ENCODE measurements at regions not wholly inside any gene's neighbourhood (a gene's known extent, or its start where the extent isn't known, plus 50 kb on each side); places are given as distances from the start of the nearest gene placed in this dataset.

DNA sequence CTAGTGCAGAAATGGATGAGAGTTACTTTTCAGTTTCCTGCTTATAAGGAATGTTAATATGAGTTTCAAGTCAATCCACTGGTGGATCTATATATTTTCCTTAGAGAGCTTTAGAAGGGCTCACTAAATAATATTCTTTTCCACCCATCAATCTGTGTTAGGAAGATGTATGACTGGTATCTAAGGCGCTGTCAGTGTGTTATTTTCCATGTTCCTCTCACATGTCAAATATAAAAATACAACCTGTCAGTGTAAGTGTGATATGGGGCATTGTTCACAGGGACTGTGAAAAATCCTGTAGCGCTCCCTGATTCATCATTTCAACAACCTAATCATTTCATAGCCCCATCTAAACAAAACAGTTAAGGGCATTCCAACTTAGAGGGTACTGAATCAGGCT, 203.1 kb downstream of the TMEM26 start:
- TF ChIP-seq, protein P1, sequence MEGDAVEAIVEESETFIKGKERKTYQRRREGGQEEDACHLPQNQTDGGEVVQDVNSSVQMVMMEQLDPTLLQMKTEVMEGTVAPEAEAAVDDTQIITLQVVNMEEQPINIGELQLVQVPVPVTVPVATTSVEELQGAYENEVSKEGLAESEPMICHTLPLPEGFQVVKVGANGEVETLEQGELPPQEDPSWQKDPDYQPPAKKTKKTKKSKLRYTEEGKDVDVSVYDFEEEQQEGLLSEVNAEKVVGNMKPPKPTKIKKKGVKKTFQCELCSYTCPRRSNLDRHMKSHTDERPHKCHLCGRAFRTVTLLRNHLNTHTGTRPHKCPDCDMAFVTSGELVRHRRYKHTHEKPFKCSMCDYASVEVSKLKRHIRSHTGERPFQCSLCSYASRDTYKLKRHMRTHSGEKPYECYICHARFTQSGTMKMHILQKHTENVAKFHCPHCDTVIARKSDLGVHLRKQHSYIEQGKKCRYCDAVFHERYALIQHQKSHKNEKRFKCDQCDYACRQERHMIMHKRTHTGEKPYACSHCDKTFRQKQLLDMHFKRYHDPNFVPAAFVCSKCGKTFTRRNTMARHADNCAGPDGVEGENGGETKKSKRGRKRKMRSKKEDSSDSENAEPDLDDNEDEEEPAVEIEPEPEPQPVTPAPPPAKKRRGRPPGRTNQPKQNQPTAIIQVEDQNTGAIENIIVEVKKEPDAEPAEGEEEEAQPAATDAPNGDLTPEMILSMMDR (conservative IDR thresholded peaks at IDR 0.05) = no peak
- no peak overlapping the region for H3K27ac ChIP-seq

- no peak overlapping the region for H3K27ac ChIP-seq
- TF ChIP-seq, protein P1 (conservative IDR thresholded peaks at IDR 0.05) = no peak
These were observed 205.2 kb downstream of the TMEM26 start for GRCh38 chr10:61248013-61248412.

DNA sequence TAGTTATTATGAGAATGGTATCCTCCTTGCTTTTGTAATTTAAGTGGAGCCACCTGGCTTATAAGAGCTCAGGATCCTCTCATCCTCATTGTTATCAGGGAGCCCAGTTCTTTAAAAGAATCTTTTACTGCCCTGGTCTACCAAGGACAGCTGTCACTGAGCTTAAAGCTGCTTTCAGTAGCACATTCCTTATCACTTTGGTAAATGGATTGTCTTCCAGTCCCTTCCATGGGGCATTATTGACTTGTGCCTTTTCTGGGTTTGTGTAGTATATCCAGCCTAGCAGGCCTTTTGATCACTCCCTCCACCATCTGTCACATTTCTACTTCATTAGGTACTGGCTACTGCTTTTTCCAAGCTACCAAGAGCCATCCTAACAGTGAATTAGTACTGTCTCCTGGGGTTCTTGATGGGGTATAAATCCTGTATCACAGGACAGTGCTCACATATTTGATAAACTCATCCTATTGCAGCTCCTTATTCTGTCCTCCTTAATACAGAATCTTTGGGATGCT, 208.9 kb downstream of the TMEM26 start:
- no peak overlapping the region for H3K27ac ChIP-seq
- TF ChIP-seq, protein P1 (conservative IDR thresholded peaks at IDR 0.05) = no peak

- TF ChIP-seq, protein P1 (conservative IDR thresholded peaks at IDR 0.05) = no peak
These were observed 220.4 kb downstream of the TMEM26 start for GRCh38 chr10:61232780-61233179.

GRCh38 chr10:61225939-61226338, 227.2 kb downstream of the TMEM26 start:
- TF ChIP-seq, protein P1 (conservative IDR thresholded peaks at IDR 0.05) = no peak
- H3K27ac ChIP-seq = no peak overlapping the region

More at GRCh38 chr10:61232780-61233179, 220.4 kb downstream of the TMEM26 start:
- H3K27ac ChIP-seq = no peak overlapping the region

DNA sequence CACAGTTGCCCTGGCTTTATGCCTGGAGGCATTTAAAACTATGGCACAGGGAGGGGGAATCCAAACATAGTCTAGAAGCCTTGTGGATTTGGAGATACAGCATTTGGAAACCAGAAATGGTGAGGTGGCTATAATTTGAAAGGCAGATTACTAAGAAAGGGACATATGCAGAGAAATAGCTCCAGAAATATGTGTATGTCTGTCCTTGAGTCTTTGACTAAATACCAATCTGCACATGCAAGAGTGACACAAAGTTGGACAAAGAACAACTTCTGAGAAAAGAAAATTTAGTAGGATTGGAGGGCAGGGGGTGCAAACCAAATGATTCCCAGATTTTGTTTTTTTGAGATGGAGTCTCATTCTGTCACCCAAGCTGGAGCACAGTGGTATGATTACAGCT, 229.6 kb downstream of the TMEM26 start:
- TF ChIP-seq, protein P1 (conservative IDR thresholded peaks at IDR 0.05) = no peak
- H3K27ac ChIP-seq = peak overlapping the region; percentile 34

- TF ChIP-seq, protein P1 (conservative IDR thresholded peaks at IDR 0.05) = no peak
These were observed 233.5 kb downstream of the TMEM26 start for GRCh38 chr10:61219696-61220095.

More at GRCh38 chr10:61219696-61220095, 233.5 kb downstream of the TMEM26 start:
- no peak overlapping the region for H3K27ac ChIP-seq

All from VCaP (cell line).